GOT3 (cell line): ENCODE measurements at regions not wholly inside any gene's neighbourhood (a gene's known extent, or its start where the extent isn't known, plus 50 kb on each side); places are given as distances from the start of the nearest gene placed in this dataset.

ENCODE experiments used
- DNase-seq: peaks from one replicate; lab custom pipeline; 2025; ENCODE audit warnings: mixed read lengths; lab: John Stamatoyannopoulos, UW

GRCh38 chr5:33371660-33372059 is 69.1 kb upstream of the TARS1 start:
- no peak for DNase-seq

- DNase-seq = no peak
These were observed 67.9 kb upstream of the TARS1 start for GRCh38 chr5:33372721-33373472.

DNA sequence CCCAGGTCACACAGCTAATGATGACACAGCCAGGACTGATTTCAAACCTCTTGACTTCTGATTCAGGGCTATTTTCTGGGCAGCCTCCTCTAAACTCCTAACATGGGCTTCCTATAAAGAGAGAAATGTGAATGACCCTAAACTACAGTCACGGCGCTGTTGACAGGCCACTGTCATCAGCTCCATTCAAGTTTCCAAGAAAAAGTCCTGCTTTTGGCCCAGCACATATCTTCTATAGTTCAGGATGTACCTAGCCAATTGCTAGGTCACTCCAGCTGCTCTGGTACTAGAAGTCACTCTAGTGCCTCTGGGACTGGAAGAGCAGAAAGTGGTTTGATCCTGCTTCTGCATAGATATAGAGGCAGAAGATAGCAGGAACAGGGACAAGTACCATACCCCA is 64.9 kb upstream of the TARS1 start:
- DNase-seq = no peak

GRCh38 chr5:33379757-33380156 is 61.0 kb upstream of the TARS1 start:
- no peak for DNase-seq

- DNase-seq = no peak
These were observed 59.5 kb upstream of the TARS1 start for GRCh38 chr5:33381243-33381642.
